IPS-18a (cell line): ENCODE measurements at regions not wholly inside any gene's neighbourhood (a gene's known extent, or its start where the extent isn't known, plus 50 kb on each side); places are given as distances from the start of the nearest gene placed in this dataset.

Experiments
- H3K27ac ChIP-seq: one replicate; pipeline ENCODE4 v1.5.1; 2013; ENCODE audit warnings: low read length
- H3K27me3 ChIP-seq: one replicate; pipeline ENCODE4 v1.6.1; 2013; ENCODE audit warnings: mild to moderate bottlenecking, low read length; ENCODE audit not compliant: control insufficient read depth, insufficient read depth
- H3K36me3 ChIP-seq: one replicate; pipeline ENCODE4 v1.6.1; 2013; ENCODE audit warnings: low read depth, low read length; ENCODE audit not compliant: control insufficient read depth
- H3K4me1 ChIP-seq: one replicate; pipeline ENCODE4 v1.6.1; 2013; ENCODE audit warnings: low read depth, low read length; ENCODE audit not compliant: control insufficient read depth
- H3K4me3 ChIP-seq: one replicate; pipeline ENCODE4 v1.5.1; 2013; ENCODE audit warnings: low read length
- H3K9ac ChIP-seq: one replicate; pipeline ENCODE4 v1.6.1; 2013; ENCODE audit warnings: mild to moderate bottlenecking, low read length, moderate library complexity
- H3K9me3 ChIP-seq: one replicate; pipeline ENCODE4 v1.6.1; 2013; ENCODE audit warnings: low read depth, low read length; ENCODE audit not compliant: control insufficient read depth

GRCh38 chr7:91408388-91409154, 144.3 kb downstream of the FZD1 start:
- H3K36me3 ChIP-seq, result no peaks in the 10 kb centered on the region
- H3K4me3 ChIP-seq, result no peak overlapping the region
- no peaks in the 10 kb centered on the region for H3K9me3 ChIP-seq
- H3K27ac ChIP-seq, result no peak overlapping the region
- H3K9ac ChIP-seq, result no peak overlapping the region
- no peaks in the 10 kb centered on the region for H3K27me3 ChIP-seq
- H3K4me1 ChIP-seq, result peaks cover 8% of the 10 kb centered on the region

- Histone ChIP-seq H3K27me3 (no peaks in the 10 kb centered on the region), H3K9me3 (no peaks in the 10 kb centered on the region), H3K4me3 (no peak overlapping the region), H3K36me3 (no peaks in the 10 kb centered on the region), H3K27ac (no peak overlapping the region), H3K4me1 (peaks cover 8% of the 10 kb centered on the region), H3K9ac (no peak overlapping the region)
Measured at GRCh38 chr7:91411060-91411459, 146.8 kb downstream of the FZD1 start.

- Histone ChIP-seq H3K27me3 (no peaks in the 10 kb centered on the region), H3K27ac (no peak overlapping the region), H3K9me3 (no peaks in the 10 kb centered on the region), H3K4me1 (peaks cover 8% of the 10 kb centered on the region), H3K9ac (no peak overlapping the region), H3K4me3 (no peak overlapping the region), H3K36me3 (no peaks in the 10 kb centered on the region)
Measured at GRCh38 chr7:91412298-91412697, 148.1 kb downstream of the FZD1 start.

GRCh38 chr7:91414734-91415133, 150.5 kb downstream of the FZD1 start:
- no peaks in the 10 kb centered on the region for H3K27me3 ChIP-seq
- no peaks in the 10 kb centered on the region for H3K36me3 ChIP-seq
- no peaks in the 10 kb centered on the region for H3K9me3 ChIP-seq
- H3K27ac ChIP-seq, result no peak overlapping the region
- H3K4me1 ChIP-seq, result peaks cover 8% of the 10 kb centered on the region
- no peak overlapping the region for H3K9ac ChIP-seq
- no peak overlapping the region for H3K4me3 ChIP-seq

GRCh38 chr7:91416155-91416865, 152.1 kb downstream of the FZD1 start:
- H3K9ac ChIP-seq, result no peak overlapping the region
- H3K36me3 ChIP-seq, result no peaks in the 10 kb centered on the region

GRCh38 chr7:91420606-91421005, 156.4 kb downstream of the FZD1 start:
- Histone ChIP-seq H3K9ac (no peak overlapping the region), H3K36me3 (no peaks in the 10 kb centered on the region), H3K9me3 (no peaks in the 10 kb centered on the region), H3K27ac (no peak overlapping the region), H3K27me3 (no peaks in the 10 kb centered on the region), H3K4me3 (peak overlapping the region; percentile 23), H3K4me1 (peaks cover 15% of the 10 kb centered on the region)

More at GRCh38 chr7:91416155-91416865, 152.1 kb downstream of the FZD1 start:
- peaks cover 10% of the 10 kb centered on the region for H3K4me1 ChIP-seq
- H3K4me3 ChIP-seq, result no peak overlapping the region
- H3K27me3 ChIP-seq, result no peaks in the 10 kb centered on the region
- H3K27ac ChIP-seq, result no peak overlapping the region
- no peaks in the 10 kb centered on the region for H3K9me3 ChIP-seq

GRCh38 chr7:91421018-91421417, 156.8 kb downstream of the FZD1 start:
- Histone ChIP-seq H3K9me3 (no peaks in the 10 kb centered on the region), H3K27ac (no peak overlapping the region), H3K27me3 (no peaks in the 10 kb centered on the region), H3K9ac (no peak overlapping the region), H3K4me1 (peaks cover 15% of the 10 kb centered on the region), H3K4me3 (peak overlapping the region; percentile 23), H3K36me3 (no peaks in the 10 kb centered on the region)

- no peak overlapping the region for H3K27ac ChIP-seq
- H3K4me1 ChIP-seq, result peaks cover 15% of the 10 kb centered on the region
- no peaks in the 10 kb centered on the region for H3K36me3 ChIP-seq
- H3K9me3 ChIP-seq, result no peaks in the 10 kb centered on the region
- H3K4me3 ChIP-seq, result no peak overlapping the region
- no peaks in the 10 kb centered on the region for H3K27me3 ChIP-seq
- no peak overlapping the region for H3K9ac ChIP-seq
Measured at GRCh38 chr7:91424371-91424770, 160.1 kb downstream of the FZD1 start.

GRCh38 chr7:91425149-91425548, 160.9 kb downstream of the FZD1 start:
- no peak overlapping the region for H3K4me3 ChIP-seq
- no peaks in the 10 kb centered on the region for H3K27me3 ChIP-seq
- H3K9ac ChIP-seq, result no peak overlapping the region
- peaks cover 15% of the 10 kb centered on the region for H3K4me1 ChIP-seq
- H3K27ac ChIP-seq, result no peak overlapping the region
- H3K9me3 ChIP-seq, result no peaks in the 10 kb centered on the region
- H3K36me3 ChIP-seq, result no peaks in the 10 kb centered on the region

GRCh38 chr7:91427051-91427450, 162.8 kb downstream of the FZD1 start:
- H3K9me3 ChIP-seq, result no peaks in the 10 kb centered on the region
- no peaks in the 10 kb centered on the region for H3K27me3 ChIP-seq
- H3K4me3 ChIP-seq, result no peak overlapping the region
- H3K36me3 ChIP-seq, result no peaks in the 10 kb centered on the region
- H3K4me1 ChIP-seq, result no peaks in the 10 kb centered on the region
- H3K27ac ChIP-seq, result no peak overlapping the region
- H3K9ac ChIP-seq, result no peak overlapping the region

- Histone ChIP-seq H3K4me1 (no peaks in the 10 kb centered on the region), H3K27me3 (no peaks in the 10 kb centered on the region), H3K27ac (no peak overlapping the region), H3K9me3 (no peaks in the 10 kb centered on the region), H3K9ac (no peak overlapping the region), H3K36me3 (no peaks in the 10 kb centered on the region), H3K4me3 (no peak overlapping the region)
Measured at GRCh38 chr7:91431601-91432000, 167.4 kb downstream of the FZD1 start.

- H3K9me3 ChIP-seq, result no peaks in the 10 kb centered on the region
- no peaks in the 10 kb centered on the region for H3K27me3 ChIP-seq
- H3K4me3 ChIP-seq, result no peak overlapping the region
- H3K4me1 ChIP-seq, result no peaks in the 10 kb centered on the region
- H3K36me3 ChIP-seq, result no peaks in the 10 kb centered on the region
- no peak overlapping the region for H3K27ac ChIP-seq
- no peak overlapping the region for H3K9ac ChIP-seq
Measured at GRCh38 chr7:91434836-91435235, 170.6 kb downstream of the FZD1 start.
